Adipocyte (in vitro differentiated cells): ENCODE measurements at regions not wholly inside any gene's neighbourhood (a gene's known extent, or its start where the extent isn't known, plus 50 kb on each side); places are given as distances from the start of the nearest gene placed in this dataset.
"Not testable (repeated sequence)": the region's sequence is repeated elsewhere in the genome, so short reads cannot be mapped to it uniquely, and the experiment has no call there.

Experiments used
- DNase-seq: peaks from one replicate; pipeline ENCODE4 v3.0.0-alpha.2; 2015; ENCODE audit warnings: low read depth
- H3K27me3 ChIP-seq: replicated peaks from 2 replicates; pipeline ENCODE4 v1.7.0; 2013; ENCODE audit warnings: mild to moderate bottlenecking, low read length, moderate library complexity; ENCODE audit not compliant: control insufficient read depth, insufficient read depth
- H3K36me3 ChIP-seq: 2 replicates; pipeline ENCODE4 v1.7.0; 2013; ENCODE audit warnings: low read length, mild to moderate bottlenecking, moderate library complexity; ENCODE audit not compliant: control insufficient read depth, insufficient read depth, severe bottlenecking
- H3K4me1 ChIP-seq: 2 replicates; pipeline ENCODE4 v1.7.0; 2013; ENCODE audit warnings: mild to moderate bottlenecking, low read length, moderate library complexity; ENCODE audit not compliant: control insufficient read depth, insufficient read depth
- H3K4me3 ChIP-seq: 2 replicates; pipeline ENCODE4 v1.7.0; 2013; ENCODE audit warnings: mild to moderate bottlenecking, low read length, moderate library complexity
- H3K9ac ChIP-seq: 2 replicates; pipeline ENCODE4 v1.7.0; 2013; ENCODE audit warnings: mild to moderate bottlenecking, low read length, moderate library complexity
- H3K9me3 ChIP-seq: 2 replicates; pipeline ENCODE4 v1.7.0; 2013; ENCODE audit warnings: mild to moderate bottlenecking, low read length, moderate library complexity; ENCODE audit not compliant: control insufficient read depth

- Histone ChIP-seq H3K9me3 (no peaks in the 10 kb centered on the region), H3K36me3 (no peaks in the 10 kb centered on the region), H3K9ac (no peak overlapping the region), H3K27me3 (peaks cover 5% of the 10 kb centered on the region), H3K4me3 (no peak overlapping the region), H3K4me1 (no peaks in the 10 kb centered on the region)
- no peak for DNase-seq
Observed at GRCh38 chr18:6525604-6526003, 110.9 kb upstream of the L3MBTL4 start.

- H3K9me3 ChIP-seq = no peaks in the 10 kb centered on the region
- no peaks in the 10 kb centered on the region for H3K36me3 ChIP-seq
- peak overlapping the region; percentile 36 for H3K4me3 ChIP-seq
- H3K4me1 ChIP-seq = peaks cover 2% of the 10 kb centered on the region
- no peak overlapping the region for H3K9ac ChIP-seq
- no peak for DNase-seq
- no peaks in the 10 kb centered on the region for H3K27me3 ChIP-seq
Observed at GRCh38 chr18:6537475-6537874, 122.8 kb upstream of the L3MBTL4 start.

GRCh38 chr18:6541131-6541679 lies 126.5 kb upstream of the L3MBTL4 start:
- not testable (repeated sequence) for H3K4me3 ChIP-seq, H3K9me3 ChIP-seq, H3K4me1 ChIP-seq, DNase-seq, H3K36me3 ChIP-seq, H3K9ac ChIP-seq, H3K27me3 ChIP-seq

GRCh38 chr18:6542296-6542695 lies 127.6 kb upstream of the L3MBTL4 start:
- Histone ChIP-seq H3K4me3 (no peak overlapping the region), H3K27me3 (no peaks in the 10 kb centered on the region), H3K4me1 (peaks cover 14% of the 10 kb centered on the region), H3K36me3 (no peaks in the 10 kb centered on the region), H3K9me3 (no peaks in the 10 kb centered on the region), H3K9ac (no peak overlapping the region)
- no peak for DNase-seq

GRCh38 chr18:6543330-6543908 lies 128.7 kb upstream of the L3MBTL4 start:
- H3K9ac ChIP-seq = no peak overlapping the region
- H3K36me3 ChIP-seq = no peaks in the 10 kb centered on the region
- no peaks in the 10 kb centered on the region for H3K9me3 ChIP-seq
- no peaks in the 10 kb centered on the region for H3K27me3 ChIP-seq
- peak; percentile 71 for DNase-seq
- no peak overlapping the region for H3K4me3 ChIP-seq
- peaks cover 11% of the 10 kb centered on the region for H3K4me1 ChIP-seq

- no peaks in the 10 kb centered on the region for H3K36me3 ChIP-seq
- no peak overlapping the region for H3K9ac ChIP-seq
- no peaks in the 10 kb centered on the region for H3K27me3 ChIP-seq
- DNase-seq = no peak
- peaks cover 11% of the 10 kb centered on the region for H3K4me1 ChIP-seq
- H3K9me3 ChIP-seq = no peaks in the 10 kb centered on the region
- H3K4me3 ChIP-seq = peak overlapping the region; percentile 0
Observed at GRCh38 chr18:6546229-6546628, 131.5 kb upstream of the L3MBTL4 start.

- no peaks in the 10 kb centered on the region for H3K9me3 ChIP-seq
- H3K27me3 ChIP-seq = no peaks in the 10 kb centered on the region
- H3K4me1 ChIP-seq = peaks cover 11% of the 10 kb centered on the region
- no peak for DNase-seq
- H3K4me3 ChIP-seq = no peak overlapping the region
- H3K36me3 ChIP-seq = no peaks in the 10 kb centered on the region
- no peak overlapping the region for H3K9ac ChIP-seq
Observed at GRCh38 chr18:6547476-6547875, 132.8 kb upstream of the L3MBTL4 start.

GRCh38 chr18:6553234-6553900 lies 138.7 kb upstream of the L3MBTL4 start:
- no peak overlapping the region for H3K4me3 ChIP-seq

GRCh38 chr18:6557057-6557769 lies 142.5 kb upstream of the L3MBTL4 start:
- no peak for DNase-seq
- Histone ChIP-seq H3K4me3 (no peak overlapping the region), H3K27me3 (no peaks in the 10 kb centered on the region), H3K9ac (no peak overlapping the region), H3K9me3 (no peaks in the 10 kb centered on the region), H3K36me3 (no peaks in the 10 kb centered on the region), H3K4me1 (peaks cover 20% of the 10 kb centered on the region)

More at GRCh38 chr18:6553234-6553900, 138.7 kb upstream of the L3MBTL4 start:
- Histone ChIP-seq H3K36me3 (no peaks in the 10 kb centered on the region), H3K9me3 (no peaks in the 10 kb centered on the region), H3K4me1 (peaks cover 7% of the 10 kb centered on the region), H3K9ac (no peak overlapping the region), H3K27me3 (no peaks in the 10 kb centered on the region)
- no peak for DNase-seq

GRCh38 chr18:6557770-6558248 lies 143.1 kb upstream of the L3MBTL4 start:
- Histone ChIP-seq H3K27me3 (no peaks in the 10 kb centered on the region), H3K36me3 (no peaks in the 10 kb centered on the region), H3K4me1 (peaks cover 18% of the 10 kb centered on the region), H3K9me3 (no peaks in the 10 kb centered on the region), H3K4me3 (no peak overlapping the region), H3K9ac (no peak overlapping the region)
- no peak for DNase-seq

GRCh38 chr18:6558446-6559156 lies 143.9 kb upstream of the L3MBTL4 start:
- Histone ChIP-seq H3K27me3 (no peaks in the 10 kb centered on the region), H3K36me3 (no peaks in the 10 kb centered on the region), H3K9ac (no peak overlapping the region), H3K9me3 (no peaks in the 10 kb centered on the region), H3K4me1 (peaks cover 13% of the 10 kb centered on the region), H3K4me3 (no peak overlapping the region)
- DNase-seq = no peak
